GM12878 (cell line): ENCODE measurements at regions not wholly inside any gene's neighbourhood (a gene's known extent, or its start where the extent isn't known, plus 50 kb on each side); places are given as distances from the start of the nearest gene placed in this dataset.

ENCODE experiments used
- ATAC-seq: fragments of 200-7000 bp; cut with Tn5 transposase; 3 replicates; pipeline ENCODE4 v1.9.1; 2020; ENCODE audit warnings: mild to moderate bottlenecking, moderate library complexity
- BruUV-seq: library from RNA; stranded (reverse); fragments of 400-500 nt; replicated peaks from 2 replicates; lab custom pipeline; 2021; lab: Mats Ljungman, UMichigan
- CTCF ChIA-PET: fragments of 300-600 bp; sonication (Branson Sonifier 250); formaldehyde crosslinking; extraction: SDS; loops from one replicate; lab custom pipeline; 2021; ENCODE audit warnings: inconsistent platforms; lab: Yijun Ruan, JAX
- POLR2A ChIA-PET: fragments of 350-600 bp; formaldehyde crosslinking; extraction: SDS; loops from one replicate; lab custom pipeline; 2021; ENCODE audit warnings: inconsistent platforms; lab: Charles Lee
- RAD21 ChIA-PET: fragments of 300-600 bp; sonication (Branson Sonifier 250); formaldehyde crosslinking; loops from one replicate; lab custom pipeline; 2023; ENCODE audit warnings: antibody characterized with exemption; ENCODE audit not compliant: unreplicated experiment; lab: Charles Lee
- SMC1A ChIA-PET: fragments of 300-600 bp; sonication (Branson Sonifier 250); formaldehyde crosslinking; loops from one replicate; lab custom pipeline; 2023; ENCODE audit not compliant: unreplicated experiment, uncharacterized antibody; lab: Charles Lee
- DNase-seq: peaks from one replicate; pipeline ENCODE4 v3.0.0-alpha.2; 2011; ENCODE audit warnings: low read depth, low spot score
- FAIRE-seq: peaks from 3 replicates; lab custom pipeline; 2011; peaks lifted over from hg19 to GRCh38; lab: Jason Lieb, UNC
- H2AFZ ChIP-seq: 2 replicates; pipeline ENCODE4 v1.6.0; 2011; ENCODE audit warnings: low read depth, low read length, control low read depth; ENCODE audit not compliant: control insufficient read depth
- H3K27ac ChIP-seq: 2 replicates; pipeline ENCODE4 v1.5.1; 2011; ENCODE audit warnings: control low read depth; ENCODE audit not compliant: control insufficient read depth, insufficient read depth
- H3K27me3 ChIP-seq, 2 experiments: replicated peaks in 1 of 2; 2 replicates each; pipeline versions ENCODE4 v1.6.0 to v1.6.1; 2011; ENCODE audit warnings: low read length in 1 of 2; ENCODE audit not compliant: control insufficient read depth in 2 of 2, insufficient read depth in 2 of 2
- H3K36me3 ChIP-seq, 2 experiments: 2 replicates each; pipeline ENCODE4 v1.5.1; 2011; ENCODE audit warnings: low read length in 1 of 2; ENCODE audit not compliant: control insufficient read depth in 2 of 2, insufficient read depth in 2 of 2
- H3K4me1 ChIP-seq: 2 replicates; pipeline ENCODE4 v1.6.1; 2011; ENCODE audit warnings: mild to moderate bottlenecking, low read length, moderate library complexity, mixed read lengths; ENCODE audit not compliant: control insufficient read depth, insufficient read depth
- H3K4me2 ChIP-seq: 2 replicates; pipeline ENCODE4 v1.6.0; 2011; ENCODE audit warnings: control low read depth; ENCODE audit not compliant: control insufficient read depth, insufficient read depth
- H3K4me3 ChIP-seq: fragments of 200-600 bp; sonication (generic); 2 replicates; pipeline ENCODE4 v1.5.1; 2016
- H3K79me2 ChIP-seq: 2 replicates; pipeline ENCODE4 v1.6.0; 2011; ENCODE audit warnings: low read length; ENCODE audit not compliant: control insufficient read depth, insufficient read depth
- H3K9ac ChIP-seq: 2 replicates; pipeline ENCODE4 v1.8.0; 2011; ENCODE audit warnings: low read length, control low read depth, mixed read lengths; ENCODE audit not compliant: control insufficient read depth, insufficient read depth
- H3K9me3 ChIP-seq: replicated peaks from 3 replicates; pipeline ENCODE4 v1.5.1; 2011; ENCODE audit warnings: mild to moderate bottlenecking, low read length; ENCODE audit not compliant: control insufficient read depth, insufficient read depth
- H4K20me1 ChIP-seq: 2 replicates; pipeline ENCODE4 v1.6.0; 2011; ENCODE audit not compliant: control insufficient read depth, insufficient read depth
- NFYA ChIP-seq: IDR thresholded peaks from 2 replicates; pipeline ENCODE4 v1.6.1; 2011; ENCODE audit warnings: low read depth, mild to moderate bottlenecking, low read length, improper control_type of control experiment, borderline replicate concordance
- PAX5 ChIP-seq: IDR thresholded peaks from 2 replicates; pipeline ENCODE4 v1.6.1; 2011; ENCODE audit warnings: low read depth, low read length, borderline replicate concordance
- WGBS: methylation state at CpG from one replicate; pipeline ENCODE4 v1.1.6; 2016; ENCODE audit warnings: low lambda C conversion rate; ENCODE audit not compliant: insufficient replicate concordance, insufficient coverage; ENCODE audit errors: missing lambda C conversion rate; 5-methylcytosine and 5-hydroxymethylcytosine counted together
- in situ Hi-C: fragments of 300-500 bp; cut with MboI; formaldehyde crosslinking; loops from 9 replicates; pipeline ENCODE4 v1.14.3; 2018; ENCODE audit warnings: mixed read lengths
- intact Hi-C: fragments of 100-400 bp; cut with micrococcal nuclease; formaldehyde crosslinking; loops from one replicate; pipeline ENCODE4 v1.14.2; 2022; ENCODE audit not compliant: unreplicated experiment
- TF ChIP-seq, protein P1 (sequence below): IDR thresholded peaks from 2 replicates; pipeline ENCODE4 v1.6.1; 2011; ENCODE audit warnings: low read depth, low read length, improper control_type of control experiment, borderline replicate concordance
- TF ChIP-seq, protein P2 (sequence below): fragments of 450-650 bp; IDR thresholded peaks from 2 replicates; pipeline ENCODE4 v1.6.1; 2017; ENCODE audit warnings: low read depth, mild to moderate bottlenecking, moderate library complexity

- ChIA-PET CTCF (interaction anchor here (1.3 kb wide), 1 partner anchor 352 kb away, joined by 3 read pairs; no protein-coding TSS in a partner anchor), SMC1A (interaction anchor here (1.0 to 1.2 kb wide), 3 partner anchors 10 to 143 kb away, joined by 3 read pairs; no protein-coding TSS in a partner anchor), POLR2A (no interaction called here), RAD21 (no interaction called here)
- Histone ChIP-seq H3K27ac (no peak overlapping the region), H3K79me2 (no peaks in the 10 kb centered on the region), H2AFZ (no peak overlapping the region), H3K9me3 (no peaks in the 10 kb centered on the region), H3K27me3 (no peaks in the 10 kb centered on the region; a peak in 1 of 4 replicates), H3K4me1 (no peaks in the 10 kb centered on the region), H3K4me2 (no peak overlapping the region), H3K4me3 (no peak overlapping the region), H3K9ac (no peak overlapping the region), H4K20me1 (no peaks in the 10 kb centered on the region), H3K36me3 (no peaks in the 10 kb centered on the region)
- TF ChIP-seq NFYA: no peak
- TF ChIP-seq, protein P1, sequence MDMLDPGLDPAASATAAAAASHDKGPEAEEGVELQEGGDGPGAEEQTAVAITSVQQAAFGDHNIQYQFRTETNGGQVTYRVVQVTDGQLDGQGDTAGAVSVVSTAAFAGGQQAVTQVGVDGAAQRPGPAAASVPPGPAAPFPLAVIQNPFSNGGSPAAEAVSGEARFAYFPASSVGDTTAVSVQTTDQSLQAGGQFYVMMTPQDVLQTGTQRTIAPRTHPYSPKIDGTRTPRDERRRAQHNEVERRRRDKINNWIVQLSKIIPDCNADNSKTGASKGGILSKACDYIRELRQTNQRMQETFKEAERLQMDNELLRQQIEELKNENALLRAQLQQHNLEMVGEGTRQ: no peak
- no peak for TF ChIP-seq PAX5
- TF ChIP-seq, protein P2, sequence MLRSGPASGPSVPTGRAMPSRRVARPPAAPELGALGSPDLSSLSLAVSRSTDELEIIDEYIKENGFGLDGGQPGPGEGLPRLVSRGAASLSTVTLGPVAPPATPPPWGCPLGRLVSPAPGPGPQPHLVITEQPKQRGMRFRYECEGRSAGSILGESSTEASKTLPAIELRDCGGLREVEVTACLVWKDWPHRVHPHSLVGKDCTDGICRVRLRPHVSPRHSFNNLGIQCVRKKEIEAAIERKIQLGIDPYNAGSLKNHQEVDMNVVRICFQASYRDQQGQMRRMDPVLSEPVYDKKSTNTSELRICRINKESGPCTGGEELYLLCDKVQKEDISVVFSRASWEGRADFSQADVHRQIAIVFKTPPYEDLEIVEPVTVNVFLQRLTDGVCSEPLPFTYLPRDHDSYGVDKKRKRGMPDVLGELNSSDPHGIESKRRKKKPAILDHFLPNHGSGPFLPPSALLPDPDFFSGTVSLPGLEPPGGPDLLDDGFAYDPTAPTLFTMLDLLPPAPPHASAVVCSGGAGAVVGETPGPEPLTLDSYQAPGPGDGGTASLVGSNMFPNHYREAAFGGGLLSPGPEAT: no peak
- 32% methylated on average over 5 of the region's 5 CpGs for WGBS
- no TSS peak for BruUV-seq
- intact Hi-C loops (no loop called here), in situ Hi-C loops (no loop called here)
- DNase-seq (no peak), ATAC-seq (no peak), FAIRE-seq (no peak)
These were observed 393.5 kb upstream of the ADGRL2 start for GRCh38 chr1:81407000-81407821.
